B cell (primary cell): ENCODE measurements at regions not wholly inside any gene's neighbourhood (a gene's known extent, or its start where the extent isn't known, plus 50 kb on each side); places are given as distances from the start of the nearest gene placed in this dataset.

Experiments used
- ATAC-seq: fragments of 200-7000 bp; cut with Tn5 transposase; one replicate; pipeline ENCODE4 v1.10.0; 2021; ENCODE audit warnings: low read depth, mild to moderate bottlenecking, moderate number of reproducible peaks, moderate library complexity
- CTCF ChIA-PET: fragments of 350-600 bp; sonication (Branson Sonifier 250); formaldehyde crosslinking; loops from one replicate; lab custom pipeline; 2021; ENCODE audit warnings: antibody characterized with exemption, inconsistent platforms; lab: Charles Lee
- POLR2A ChIA-PET: fragments of 350-600 bp; sonication (Branson Sonifier 250); formaldehyde crosslinking; loops from one replicate; lab custom pipeline; 2021; ENCODE audit warnings: antibody characterized with exemption; lab: Charles Lee
- DNase-seq: peaks from one replicate; pipeline ENCODE4 v3.0.0; 2013
- H2AFZ ChIP-seq: 2 replicates; pipeline ENCODE4 v1.6.1; 2012; ENCODE audit warnings: mild to moderate bottlenecking, low read depth, low read length; ENCODE audit not compliant: insufficient read depth, poor library complexity, severe bottlenecking
- H3K27ac ChIP-seq, 2 donors: 1 replicate in 1 of 2; 2 replicates in 1 of 2; pipeline ENCODE4 v1.5.1; 2012 to 2013; ENCODE audit warnings: low read length in 2 of 2, mild to moderate bottlenecking in 2 of 2, moderate library complexity in 1 of 2
- H3K27me3 ChIP-seq, 4 experiments: fragments of 200-600 bp in 1 of 4; sonication (generic) in 1 of 4; replicated peaks in 1 of 4; 1 replicate in 2 of 4; 2 replicates in 2 of 4; pipeline versions ENCODE4 v1.6.1 to v1.7.0; 2013 to 2016; ENCODE audit warnings: low read length in 3 of 4, mild to moderate bottlenecking in 2 of 4, mixed read lengths in 1 of 4, moderate library complexity in 1 of 4; ENCODE audit not compliant: insufficient read depth in 4 of 4, control insufficient read depth in 3 of 4; ENCODE audit errors: control extremely low read depth in 1 of 4
- H3K36me3 ChIP-seq, 2 experiments: replicated peaks in 1 of 2; 1 replicate in 1 of 2; 2 replicates in 1 of 2; pipeline versions ENCODE4 v1.6.1 to v1.7.1; 2013; ENCODE audit warnings: low read length in 1 of 2; ENCODE audit not compliant: insufficient read depth in 2 of 2, control insufficient read depth in 1 of 2; ENCODE audit errors: control extremely low read depth in 1 of 2, extremely low read depth in 1 of 2
- H3K4me1 ChIP-seq, 2 donors: fragments of 200-600 bp in 1 of 2; sonication (generic) in 1 of 2; 1 replicate in 1 of 2; 2 replicates in 1 of 2; pipeline versions ENCODE4 v1.5.1 to v1.6.1; 2013 to 2017; ENCODE audit warnings: low read length in 2 of 2; ENCODE audit not compliant: control insufficient read depth in 2 of 2, insufficient read depth in 2 of 2
- H3K4me2 ChIP-seq: replicated peaks from 2 replicates; pipeline ENCODE3; 2012; ENCODE audit warnings: mild to moderate bottlenecking, low read depth, low read length; ENCODE audit not compliant: poor library complexity, severe bottlenecking
- H3K4me3 ChIP-seq, 5 experiments: fragments of 200-600 bp in 1 of 5; sonication (generic) in 1 of 5; 1 replicate in 3 of 5; 2 replicates in 2 of 5; pipeline versions ENCODE4 v1.5.1 to v1.7.0; 2011 to 2016; ENCODE audit warnings: low read length in 4 of 5, mild to moderate bottlenecking in 4 of 5, low read depth in 2 of 5, control low read depth in 1 of 5, moderate library complexity in 1 of 5; ENCODE audit not compliant: insufficient read depth in 1 of 5; ENCODE audit errors: control extremely low read depth in 1 of 5, extremely low read depth in 1 of 5
- H3K79me2 ChIP-seq: fragments of 200-600 bp; sonication (generic); one replicate; pipeline ENCODE4 v1.6.0; 2016; ENCODE audit warnings: low read length; ENCODE audit not compliant: control insufficient read depth, insufficient read depth
- H3K9ac ChIP-seq: fragments of 200-600 bp; sonication (generic); 2 replicates; pipeline ENCODE4 v1.6.1; 2017; ENCODE audit warnings: mild to moderate bottlenecking, low read length, moderate library complexity
- H3K9me3 ChIP-seq, 3 donors: one replicate each; pipeline versions ENCODE4 v1.6.1 to v1.7.1; 2013; ENCODE audit warnings: low read length in 2 of 3; ENCODE audit not compliant: control insufficient read depth in 2 of 3, insufficient read depth in 1 of 3; ENCODE audit errors: control extremely low read depth in 1 of 3
- H4K20me1 ChIP-seq: 2 replicates; pipeline ENCODE4 v1.6.0; 2012; ENCODE audit warnings: mild to moderate bottlenecking, low read length; ENCODE audit not compliant: insufficient read depth, control insufficient read depth, poor library complexity, severe bottlenecking
- H3K27ac Mint-ChIP-seq: one replicate; pipeline ENCODE4 v1.8.0; 2021; ENCODE audit warnings: mixed read lengths
- H3K27me3 Mint-ChIP-seq: one replicate; pipeline ENCODE4 v1.8.0; 2021; ENCODE audit warnings: mixed read lengths
- H3K4me1 Mint-ChIP-seq: one replicate; pipeline ENCODE4 v1.8.0; 2021; ENCODE audit warnings: mixed read lengths
- H3K4me3 Mint-ChIP-seq: one replicate; pipeline ENCODE4 v1.8.0; 2021; ENCODE audit warnings: mixed read lengths
- H3K9me3 Mint-ChIP-seq: one replicate; pipeline ENCODE4 v1.8.0; 2022; ENCODE audit warnings: mixed read lengths; ENCODE audit not compliant: insufficient read depth
- EZH2 ChIP-seq: IDR thresholded peaks from 2 replicates; pipeline ENCODE4 v1.6.1; 2012; ENCODE audit warnings: borderline replicate concordance, low read depth, mild to moderate bottlenecking, moderate library complexity, low read length; ENCODE audit not compliant: insufficient read depth, poor library complexity, severe bottlenecking
- WGBS: methylation state at CpG from one replicate; pipeline ENCODE4 v1.1.5; 2013; ENCODE audit warnings: missing lambda C conversion rate; ENCODE audit not compliant: insufficient coverage; 5-methylcytosine and 5-hydroxymethylcytosine counted together
- intact Hi-C: fragments of 100-400 bp; cut with micrococcal nuclease; formaldehyde crosslinking; loops from one replicate; pipeline ENCODE4 v1.10.0; 2022
- TF ChIP-seq, protein P1 (sequence below): fragments of 200-600 bp; IDR thresholded peaks from one replicate; pipeline ENCODE4 v1.8.0; 2022; ENCODE audit warnings: antibody characterized with exemption, mild to moderate bottlenecking

DNA sequence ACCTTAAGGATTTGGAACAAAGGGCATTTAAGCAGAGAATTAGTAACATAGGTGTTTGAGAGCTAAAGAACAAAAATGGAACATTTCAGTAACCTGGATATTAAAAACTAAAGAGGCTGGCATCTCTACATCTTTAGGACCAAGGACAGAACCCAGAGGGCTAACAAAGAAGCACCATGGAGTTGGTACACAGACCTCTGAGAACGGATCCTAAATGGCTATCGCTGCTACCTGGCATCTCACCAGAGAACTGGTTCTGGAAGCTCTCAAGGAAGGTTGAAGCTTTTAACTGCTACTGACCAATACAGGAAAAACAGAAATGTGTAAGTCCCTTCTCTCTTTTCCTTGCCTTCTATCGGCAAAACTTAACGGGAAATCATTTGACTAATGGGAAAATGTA lies 118.4 kb upstream of the TLL1 start:
- no CpG with 5 or more reads among the region's 4 CpGs for WGBS
- no peaks in the 10 kb centered on the region for H3K9me3 Mint-ChIP-seq
- intact Hi-C loops: no loop called here

DNA sequence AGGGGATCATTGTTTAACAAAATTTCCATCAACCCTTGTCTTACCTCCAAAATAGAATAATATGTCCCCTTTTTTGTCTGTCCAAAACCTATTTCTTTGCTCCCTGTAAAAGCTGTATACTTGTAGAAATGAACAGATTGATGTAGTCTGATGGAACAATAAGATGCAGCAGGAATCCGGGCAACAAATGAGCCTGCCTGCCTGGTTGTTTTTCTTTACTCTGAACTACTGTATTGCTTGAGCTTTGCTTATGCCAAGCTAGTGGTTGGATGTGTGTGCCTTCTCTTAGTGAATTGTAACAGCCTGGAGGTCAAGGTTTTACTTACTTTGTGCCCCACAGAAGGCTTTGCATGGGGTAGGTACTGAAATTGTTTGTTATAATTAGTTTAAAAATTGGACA lies 116.2 kb upstream of the TLL1 start:
- CTCF ChIA-PET: no interaction called here
- no peaks in the 10 kb centered on the region for H3K4me1 Mint-ChIP-seq
- no peak overlapping the region for H2AFZ ChIP-seq
- no peaks in the 10 kb centered on the region for H3K36me3 ChIP-seq
- no peak for DNase-seq
- no peak overlapping the region for H3K4me3 ChIP-seq
- H3K27ac ChIP-seq: no peak overlapping the region
- no peak overlapping the region for H3K27ac Mint-ChIP-seq
- H3K27me3 ChIP-seq: no peaks in the 10 kb centered on the region
- H3K4me2 ChIP-seq: no peak overlapping the region
- no peaks in the 10 kb centered on the region for H3K9me3 Mint-ChIP-seq
- no peak overlapping the region for H3K9ac ChIP-seq
- 100% methylated on average over 1 of the region's 1 CpG for WGBS
- POLR2A ChIA-PET: no interaction called here
- intact Hi-C loops: no loop called here
- no peaks in the 10 kb centered on the region for H3K4me1 ChIP-seq
- no peak overlapping the region for H3K4me3 Mint-ChIP-seq
- no peaks in the 10 kb centered on the region for H3K27me3 Mint-ChIP-seq
- no peaks in the 10 kb centered on the region for H4K20me1 ChIP-seq
- ATAC-seq: no peak
- H3K9me3 ChIP-seq: peaks cover 0 to 5% (median 0%) of the 10 kb centered on the region in 3 donors
- TF ChIP-seq, protein P1, sequence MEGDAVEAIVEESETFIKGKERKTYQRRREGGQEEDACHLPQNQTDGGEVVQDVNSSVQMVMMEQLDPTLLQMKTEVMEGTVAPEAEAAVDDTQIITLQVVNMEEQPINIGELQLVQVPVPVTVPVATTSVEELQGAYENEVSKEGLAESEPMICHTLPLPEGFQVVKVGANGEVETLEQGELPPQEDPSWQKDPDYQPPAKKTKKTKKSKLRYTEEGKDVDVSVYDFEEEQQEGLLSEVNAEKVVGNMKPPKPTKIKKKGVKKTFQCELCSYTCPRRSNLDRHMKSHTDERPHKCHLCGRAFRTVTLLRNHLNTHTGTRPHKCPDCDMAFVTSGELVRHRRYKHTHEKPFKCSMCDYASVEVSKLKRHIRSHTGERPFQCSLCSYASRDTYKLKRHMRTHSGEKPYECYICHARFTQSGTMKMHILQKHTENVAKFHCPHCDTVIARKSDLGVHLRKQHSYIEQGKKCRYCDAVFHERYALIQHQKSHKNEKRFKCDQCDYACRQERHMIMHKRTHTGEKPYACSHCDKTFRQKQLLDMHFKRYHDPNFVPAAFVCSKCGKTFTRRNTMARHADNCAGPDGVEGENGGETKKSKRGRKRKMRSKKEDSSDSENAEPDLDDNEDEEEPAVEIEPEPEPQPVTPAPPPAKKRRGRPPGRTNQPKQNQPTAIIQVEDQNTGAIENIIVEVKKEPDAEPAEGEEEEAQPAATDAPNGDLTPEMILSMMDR: no peak
- no peak for TF ChIP-seq EZH2
- no peaks in the 10 kb centered on the region for H3K79me2 ChIP-seq

More for the DNA sequence above, 118.4 kb upstream of the TLL1 start:
- no peak overlapping the region for H2AFZ ChIP-seq
- H3K27me3 ChIP-seq: no peaks in the 10 kb centered on the region
- ATAC-seq (no peak), DNase-seq (no peak)
- H3K4me2 ChIP-seq: no peak overlapping the region
- no peaks in the 10 kb centered on the region for H3K4me1 ChIP-seq
- no peaks in the 10 kb centered on the region for H3K9me3 ChIP-seq
- Mint-ChIP-seq H3K27ac (no peak overlapping the region), H3K27me3 (no peaks in the 10 kb centered on the region), H3K4me3 (no peak overlapping the region), H3K4me1 (no peaks in the 10 kb centered on the region)
- no peak overlapping the region for H3K4me3 ChIP-seq
- no peaks in the 10 kb centered on the region for H4K20me1 ChIP-seq
- H3K79me2 ChIP-seq: no peaks in the 10 kb centered on the region
- H3K27ac ChIP-seq: no peak overlapping the region
- no peaks in the 10 kb centered on the region for H3K36me3 ChIP-seq
- ChIA-PET CTCF (no interaction called here), POLR2A (no interaction called here)
- H3K9ac ChIP-seq: no peak overlapping the region
- TF ChIP-seq, protein P1: no peak
- no peak for TF ChIP-seq EZH2
